Left renal pelvis (tissue), 4 donors: ENCODE measurements at regions not wholly inside any gene's neighbourhood (a gene's known extent, or its start where the extent isn't known, plus 50 kb on each side); places are given as distances from the start of the nearest gene placed in this dataset.

Experiments
- DNase-seq, 4 donors: peaks; one replicate each; pipeline ENCODE4 v3.0.0-alpha.2; 2013; ENCODE audit warnings: low read depth in 4 of 4, low spot score in 3 of 4

DNA sequence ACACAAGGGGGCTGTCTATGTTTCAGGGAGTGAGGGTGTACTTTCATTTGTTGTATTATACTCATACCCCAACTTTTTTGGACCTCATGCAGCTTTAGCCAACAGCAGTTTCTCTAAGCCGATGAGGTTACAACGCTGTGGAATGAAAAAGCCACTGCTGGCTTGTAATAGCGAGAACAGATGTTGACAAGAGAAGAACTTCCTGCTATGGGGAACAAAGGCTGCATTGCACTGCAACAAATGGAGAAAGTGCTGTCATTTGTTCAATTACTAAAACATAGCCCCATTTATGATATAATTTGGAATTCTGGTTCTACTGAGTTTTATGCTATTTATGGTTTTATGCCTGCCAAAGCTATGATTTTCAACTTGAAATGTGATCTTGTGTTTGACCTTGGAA is 104.2 kb upstream of the TMEM72 start:
- DNase-seq, result no peak

DNA sequence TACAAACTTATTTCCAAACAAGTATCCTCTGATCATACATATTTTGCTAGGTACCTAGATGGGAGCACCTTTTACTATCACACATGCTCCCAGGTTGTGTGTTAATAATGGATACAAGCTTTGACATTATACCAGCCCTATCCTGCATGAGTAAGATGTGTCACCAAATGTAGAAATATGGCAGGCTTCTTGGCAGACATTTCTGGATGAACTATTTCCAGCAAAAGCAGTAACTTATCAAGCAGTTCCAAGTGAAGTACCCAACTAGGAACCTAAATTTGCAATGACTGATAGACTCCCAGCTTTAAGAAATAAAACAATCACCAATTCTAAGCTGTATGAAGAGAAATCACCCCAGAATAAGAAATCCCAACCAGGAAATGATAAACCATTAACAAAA is 103.7 kb upstream of the TMEM72 start:
- no peak for DNase-seq

GRCh38 chr10:44809647-44810046 is 101.5 kb upstream of the TMEM72 start:
- DNase-seq, result no peak

DNA sequence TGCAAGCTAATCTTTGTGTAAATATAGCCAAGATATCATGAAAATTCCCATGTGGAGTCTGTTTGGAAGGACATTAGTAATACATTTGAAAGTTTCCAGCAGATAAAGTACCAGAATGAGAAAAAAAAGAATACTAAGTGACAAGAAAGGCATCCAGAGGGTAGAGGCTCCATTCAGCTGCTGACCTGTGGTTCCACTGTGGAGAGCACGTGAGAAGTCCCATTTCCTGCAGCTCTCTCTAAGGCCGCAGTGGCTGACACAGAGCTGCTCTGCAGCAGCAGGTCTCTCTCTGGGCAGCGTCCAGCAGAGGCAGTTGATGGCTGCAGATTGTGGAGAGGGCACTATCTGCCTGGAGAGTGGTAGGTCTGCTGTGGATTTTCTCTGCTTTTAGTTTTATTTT is 100.1 kb upstream of the TMEM72 start:
- no peak for DNase-seq

DNA sequence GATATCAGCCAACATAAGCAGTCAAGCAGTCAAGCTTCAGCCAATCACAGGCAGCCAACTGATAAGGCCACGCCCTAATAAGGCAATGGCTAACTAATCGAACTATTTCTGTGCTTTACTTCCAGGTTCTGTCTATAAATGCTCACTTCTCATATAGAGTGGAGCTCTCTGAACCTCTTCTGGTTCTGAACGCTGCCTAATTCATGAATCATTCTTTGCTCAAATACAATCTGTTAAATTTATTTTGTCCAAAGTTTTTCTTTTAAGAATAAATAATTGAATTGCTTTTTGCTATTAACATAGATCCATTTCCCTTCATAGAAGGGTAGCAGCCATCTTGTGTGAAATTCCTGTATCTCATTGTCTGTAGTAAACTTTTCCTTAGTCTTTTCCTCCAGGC is 97.9 kb upstream of the TMEM72 start:
- no peak for DNase-seq

- no peak for DNase-seq
Measured at GRCh38 chr10:44814929-44815328, 96.2 kb upstream of the TMEM72 start.

- no peak for DNase-seq
Measured at GRCh38 chr10:44818041-44818649, 93.0 kb upstream of the TMEM72 start.

DNA sequence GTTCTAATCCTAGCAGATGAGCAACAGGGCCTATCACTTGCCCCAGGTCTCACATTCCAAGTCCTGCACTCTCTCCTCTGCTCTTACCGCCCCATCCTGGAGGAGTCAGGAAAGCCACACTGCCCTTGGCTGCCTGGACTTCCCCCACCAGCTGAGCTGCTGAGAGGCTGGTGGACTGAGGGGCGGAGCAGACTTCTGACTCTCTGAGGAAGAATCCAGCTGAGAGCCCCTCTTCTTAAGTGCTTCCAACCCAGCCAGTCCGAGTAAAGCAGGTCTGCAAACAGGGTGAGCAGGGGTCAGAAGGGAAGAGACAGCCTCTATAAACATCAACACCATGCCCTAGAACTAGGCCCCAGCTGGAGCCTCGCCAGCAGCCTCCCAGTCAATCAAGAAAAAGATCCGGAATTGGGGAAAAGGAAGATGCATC is 92.4 kb upstream of the TMEM72 start:
- no peak for DNase-seq

- no peak for DNase-seq
Measured at GRCh38 chr10:44820094-44820493, 91.0 kb upstream of the TMEM72 start.

DNA sequence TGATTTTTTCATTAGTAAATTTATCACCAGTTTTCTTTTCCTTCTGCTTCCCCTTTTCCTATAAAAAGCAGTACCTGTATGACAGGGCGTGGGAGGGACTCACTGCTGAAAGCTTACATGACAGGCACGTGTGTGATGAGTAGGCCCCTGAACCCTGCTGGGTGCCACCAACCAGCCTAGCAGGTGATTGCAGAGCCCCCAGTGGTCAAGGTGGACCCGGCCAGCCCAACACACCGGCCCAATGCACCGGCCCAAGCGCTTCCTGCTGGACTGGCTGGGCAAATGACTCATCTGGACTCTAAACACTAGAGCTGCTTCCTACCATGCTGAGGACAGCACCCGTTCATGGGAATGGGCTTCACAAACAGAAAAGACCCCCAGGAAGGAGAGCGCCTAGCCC is 89.8 kb upstream of the TMEM72 start:
- DNase-seq, result no peak

DNA sequence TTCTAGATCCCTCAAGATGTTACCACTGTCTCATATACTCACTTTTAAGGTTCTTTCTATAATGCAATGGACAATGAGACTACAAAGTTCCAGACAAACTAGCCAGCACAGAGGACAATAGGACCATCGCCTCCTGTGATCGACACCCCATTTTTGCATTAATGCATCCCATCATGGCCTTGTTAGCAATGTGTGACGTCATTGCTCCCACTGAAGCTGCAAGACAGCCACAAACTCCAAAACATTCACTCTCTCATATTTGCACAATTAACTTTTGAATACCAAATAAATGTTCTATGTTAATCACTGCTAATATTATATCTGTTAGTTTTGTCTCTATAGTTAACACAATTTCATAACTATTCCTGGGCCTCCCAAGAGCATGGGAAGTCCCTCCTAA is 88.8 kb upstream of the TMEM72 start:
- DNase-seq, result no peak

DNA sequence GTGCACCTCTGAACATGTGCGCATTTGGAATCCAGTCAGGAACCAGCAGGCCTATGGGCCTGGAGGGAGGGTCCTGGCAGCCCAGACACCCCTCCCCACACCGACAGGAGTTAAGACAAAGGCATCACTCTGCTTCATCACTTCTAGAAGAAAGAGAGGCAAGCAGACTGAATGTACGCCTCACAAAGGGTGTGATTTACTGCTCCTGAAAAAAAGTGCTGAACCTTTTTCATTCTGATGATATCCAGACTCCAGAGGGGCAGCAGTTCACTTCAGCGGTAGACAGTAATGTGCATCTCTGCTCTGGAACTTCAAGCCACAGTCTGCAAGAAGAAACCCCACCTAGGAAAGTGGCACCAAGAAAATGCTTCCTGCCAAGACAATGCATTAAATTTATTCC is 88.2 kb upstream of the TMEM72 start:
- no peak for DNase-seq

DNA sequence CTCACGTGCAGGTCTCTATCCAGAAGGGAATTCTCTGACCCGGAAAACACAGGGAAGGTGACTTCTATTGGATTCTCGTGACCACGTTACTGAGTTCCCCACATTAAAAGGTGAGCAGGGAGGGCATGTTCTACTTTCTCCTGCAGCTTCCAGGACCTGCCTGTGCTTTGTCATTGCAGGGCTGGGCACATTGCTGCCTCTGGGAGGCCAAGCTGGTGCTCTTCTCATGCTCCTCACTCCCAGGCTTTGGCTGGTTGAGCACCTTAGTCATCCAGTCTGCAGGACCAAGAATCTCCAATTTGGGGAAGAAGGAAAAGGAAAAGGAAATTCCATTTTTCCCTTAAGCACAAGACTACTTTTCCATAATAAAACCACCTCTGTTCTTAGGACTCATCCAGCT is 86.5 kb upstream of the TMEM72 start:
- DNase-seq, result no peak

DNA sequence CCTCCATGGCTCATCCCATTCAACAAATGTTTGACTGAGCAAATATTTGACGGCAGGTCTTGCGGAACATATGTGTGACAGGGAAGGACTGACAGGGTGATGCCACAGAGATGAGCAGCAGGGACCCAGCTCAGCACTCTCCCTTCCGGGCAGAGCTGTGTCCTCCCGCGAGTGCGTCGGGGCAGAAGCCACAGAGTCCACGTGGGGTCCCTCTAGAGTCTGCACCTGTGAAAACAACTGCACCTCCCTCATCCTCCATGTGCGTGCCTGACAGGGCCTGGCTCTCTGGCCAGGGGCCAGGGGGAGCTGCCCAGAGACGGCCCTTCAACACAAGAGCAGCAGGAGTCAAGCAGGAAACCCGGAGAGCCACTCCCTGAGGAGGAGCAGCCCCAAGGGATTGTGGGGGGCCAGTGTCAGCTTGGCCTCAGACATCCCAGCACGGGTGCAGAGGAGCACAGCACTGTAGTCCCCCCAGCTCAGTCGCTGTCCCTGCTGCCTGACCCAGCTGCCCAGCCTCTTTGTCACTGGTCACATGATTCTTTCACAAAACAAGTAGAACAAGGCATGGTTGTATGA is 83.6 kb upstream of the TMEM72 start:
- DNase-seq, result no peak

DNA sequence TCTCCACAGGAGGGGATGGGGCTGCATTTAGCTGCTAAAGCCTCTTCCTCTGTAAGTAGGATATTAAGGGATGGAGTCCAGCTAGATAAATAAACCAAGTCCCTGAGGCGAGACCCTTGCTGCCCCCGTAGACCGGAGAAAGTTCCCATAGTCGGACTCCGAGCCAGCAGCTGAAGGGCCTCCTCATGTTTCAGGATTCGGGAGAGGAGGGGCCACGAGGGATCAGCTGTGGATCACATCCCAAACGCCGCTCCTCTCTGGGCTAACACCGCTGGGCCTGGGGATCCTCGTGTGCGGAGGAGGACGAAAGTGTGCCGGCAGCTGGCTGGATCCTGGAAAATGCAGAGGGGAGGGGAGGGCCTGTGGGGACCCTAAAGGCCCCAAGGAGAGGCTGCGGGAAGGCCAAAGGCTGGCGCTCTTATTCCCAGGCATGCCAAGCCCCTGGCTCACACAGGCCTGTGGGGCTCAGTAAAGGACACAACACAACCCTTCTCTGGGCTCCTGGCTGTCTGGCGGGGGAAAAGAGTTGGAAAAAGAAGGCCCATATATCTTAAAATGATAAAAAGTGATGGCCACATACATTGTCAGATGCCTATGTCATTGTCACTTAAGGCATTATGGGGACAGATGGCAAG is 82.5 kb upstream of the TMEM72 start:
- DNase-seq, result peak; percentile 59 to 80 (median 66)

DNA sequence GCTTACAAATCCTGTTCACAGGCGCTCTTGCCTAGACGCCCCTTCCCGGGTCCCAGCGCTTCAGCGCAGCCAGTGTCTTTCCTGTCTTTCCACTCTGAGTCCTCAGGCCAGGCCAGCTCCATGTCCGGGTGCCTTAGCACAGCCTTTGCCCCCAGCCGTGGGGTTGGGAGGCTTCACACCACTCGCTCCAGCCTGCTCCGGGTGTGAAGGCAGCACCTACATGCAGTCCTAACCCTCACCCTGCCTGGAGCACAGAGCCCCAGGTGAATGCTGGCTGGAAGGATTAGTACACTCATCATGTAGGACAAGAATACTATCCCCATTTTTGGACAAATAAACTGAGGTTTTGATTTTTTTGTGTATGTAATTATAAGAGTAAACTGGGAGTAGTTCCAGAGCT is 81.7 kb upstream of the TMEM72 start:
- DNase-seq, result no peak

DNA sequence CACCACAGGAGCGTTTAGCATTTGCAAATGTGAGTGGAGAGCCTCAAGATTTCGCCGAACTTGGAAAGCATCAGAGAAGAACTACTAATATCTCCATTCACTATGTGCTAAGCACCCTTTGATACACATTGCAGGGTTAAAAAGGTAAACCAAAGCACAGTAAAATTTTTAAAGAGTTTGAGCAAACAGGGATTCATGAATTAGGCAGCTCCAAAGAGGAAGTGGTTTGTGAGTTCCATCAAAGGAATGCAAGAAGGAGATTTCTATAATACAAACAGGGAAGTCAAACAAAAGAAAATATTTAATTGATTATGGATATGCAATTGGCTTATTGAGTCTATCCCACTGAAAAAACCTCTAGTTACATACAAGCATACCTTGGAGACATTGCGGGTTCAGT is 81.1 kb upstream of the TMEM72 start:
- DNase-seq, result no peak

GRCh38 chr10:44831581-44831980 is 79.6 kb upstream of the TMEM72 start:
- DNase-seq, result no peak

DNA sequence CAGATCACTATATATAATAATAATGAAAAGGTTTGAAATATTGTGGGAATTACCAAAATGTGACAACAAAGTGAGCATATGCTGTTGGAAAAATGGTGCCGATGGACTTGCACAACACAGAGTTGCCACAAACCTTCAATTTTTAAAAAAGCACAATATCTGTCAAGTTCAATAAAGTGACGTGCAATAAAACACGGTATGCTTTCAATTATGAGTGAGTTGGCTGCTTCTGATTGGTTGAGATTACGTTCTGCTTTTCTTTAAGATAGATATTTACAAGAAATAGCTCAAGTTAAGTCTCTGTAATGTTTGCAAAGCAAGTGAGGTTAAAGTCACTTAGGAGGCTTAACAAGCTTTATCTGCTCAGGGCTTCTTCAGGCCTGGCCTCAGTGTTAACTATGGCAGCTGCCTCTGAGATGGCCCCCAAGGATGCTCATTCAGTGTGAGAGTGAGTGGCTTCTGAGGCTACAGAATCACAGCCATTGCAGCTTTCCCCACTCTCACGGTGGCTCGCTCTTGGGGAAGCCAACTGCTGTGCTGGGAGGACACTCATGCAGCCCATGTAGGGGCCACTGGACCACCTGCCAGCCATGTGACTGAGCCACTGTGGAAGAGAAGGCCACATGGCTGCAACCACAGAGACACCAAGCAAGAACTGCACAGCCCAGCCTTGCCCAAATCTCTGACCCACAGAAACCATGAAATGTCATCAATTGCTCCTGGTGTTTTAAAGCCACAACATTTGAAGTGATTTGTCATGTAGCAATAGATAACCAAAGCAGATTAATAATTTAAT is 78.3 kb upstream of the TMEM72 start:
- no peak for DNase-seq

DNA sequence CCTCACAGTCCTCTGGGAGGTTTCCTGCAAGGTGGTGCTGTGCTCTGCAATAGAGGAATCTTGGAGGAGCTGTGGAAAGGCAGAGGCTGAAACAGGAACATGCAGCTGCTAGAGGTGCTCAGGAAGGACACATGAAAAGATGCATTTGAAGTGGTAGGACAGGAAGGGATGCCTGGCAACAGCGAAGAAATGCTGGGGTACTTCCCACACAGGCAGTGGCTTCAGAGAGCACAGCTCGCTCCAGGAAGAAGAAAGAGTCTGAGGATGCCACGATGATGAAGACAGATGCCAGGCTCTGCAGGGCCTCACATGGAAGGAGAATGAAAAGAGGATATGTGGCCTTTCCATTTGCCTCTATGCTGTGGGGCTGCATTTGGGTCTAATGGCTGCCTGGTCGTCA is 77.0 kb upstream of the TMEM72 start:
- no peak for DNase-seq

GRCh38 chr10:44835300-44835699 is 75.8 kb upstream of the TMEM72 start:
- DNase-seq, result no peak

DNA sequence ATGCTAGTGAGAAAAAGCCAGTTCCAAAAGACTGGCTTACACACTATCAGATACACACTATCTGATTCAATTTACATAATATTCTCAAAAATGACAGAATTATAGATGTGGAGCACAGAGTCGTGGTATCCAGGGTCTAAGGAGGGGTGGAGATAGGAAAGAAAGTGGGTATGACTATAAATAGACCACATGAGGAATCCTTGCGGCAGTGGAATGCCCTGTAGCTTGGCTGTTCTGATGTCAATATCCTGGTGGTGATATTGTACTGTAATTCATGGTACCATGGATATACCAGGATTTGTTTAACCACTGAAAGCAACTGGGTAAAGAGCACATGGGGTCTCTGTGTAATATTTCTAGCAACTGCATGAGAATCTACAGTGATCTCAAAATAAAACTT is 67.7 kb upstream of the TMEM72 start:
- DNase-seq, result no peak
